GM18873 (cell line): ENCODE measurements at regions not wholly inside any gene's neighbourhood (a gene's known extent, or its start where the extent isn't known, plus 50 kb on each side); places are given as distances from the start of the nearest gene placed in this dataset.
"Not testable (repeated sequence)": the region's sequence is repeated elsewhere in the genome, so short reads cannot be mapped to it uniquely, and the experiment has no call there.

Experiments
- ATAC-seq: cut with Tn5 transposase; IDR thresholded peaks from one replicate; pipeline ENCODE4 v1.9.1; 2021; ENCODE audit warnings: mild to moderate bottlenecking, moderate library complexity, moderate number of reproducible peaks; ENCODE audit not compliant: unreplicated experiment, low FRiP score

- no peak for ATAC-seq
Observed at GRCh38 chr2:88857274-88857741, 165.8 kb downstream of the RPIA start.

- ATAC-seq, result no peak
Observed at GRCh38 chr2:88857951-88858411, 166.5 kb downstream of the RPIA start.

GRCh38 chr2:88859461-88859860 is 168.0 kb downstream of the RPIA start:
- no peak for ATAC-seq

GRCh38 chr2:88860421-88861075 is 169.1 kb downstream of the RPIA start:
- ATAC-seq, result no peak

GRCh38 chr2:88865801-88866371 is 174.4 kb downstream of the RPIA start:
- ATAC-seq, result no peak

GRCh38 chr2:88866756-88867155 is 175.3 kb downstream of the RPIA start:
- no peak for ATAC-seq

GRCh38 chr2:88868861-88869260 is 177.4 kb downstream of the RPIA start:
- ATAC-seq, result no peak

- ATAC-seq, result no peak
Observed at GRCh38 chr2:88870267-88870839, 178.9 kb downstream of the RPIA start.

GRCh38 chr2:88871336-88871735 is 179.9 kb downstream of the RPIA start:
- ATAC-seq, result no peak

- no peak for ATAC-seq
Observed at GRCh38 chr2:88873620-88874019, 182.1 kb downstream of the RPIA start.

GRCh38 chr2:88874063-88874657 is 182.7 kb downstream of the RPIA start:
- no peak for ATAC-seq

GRCh38 chr2:88875736-88876135 is 184.3 kb downstream of the RPIA start:
- ATAC-seq, result no peak

GRCh38 chr2:88880441-88880953 is 189.0 kb downstream of the RPIA start:
- no peak for ATAC-seq

- ATAC-seq, result no peak
Observed at GRCh38 chr2:88885275-88885674, 193.8 kb downstream of the RPIA start.

- ATAC-seq, result no peak
Observed at GRCh38 chr2:88885679-88886416, 194.4 kb downstream of the RPIA start.

- ATAC-seq, result not testable (repeated sequence)
Observed at GRCh38 chr2:88887466-88887865, 196.0 kb downstream of the RPIA start.

- no peak for ATAC-seq
Observed at GRCh38 chr2:88892207-88892606, 200.7 kb downstream of the RPIA start.

- ATAC-seq, result no peak
Observed at GRCh38 chr2:88892788-88893187, 201.3 kb downstream of the RPIA start.

- ATAC-seq, result no peak
Observed at GRCh38 chr2:88896971-88897370, 205.5 kb downstream of the RPIA start.

- ATAC-seq, result no peak
Observed at GRCh38 chr2:88897715-88898114, 206.2 kb downstream of the RPIA start.
